ENCODE measurements at regions not wholly inside any gene's neighbourhood (a gene's known extent, or its start where the extent isn't known, plus 50 kb on each side); places are given as distances from the start of the nearest gene placed in this dataset.

GRCh38 chr2:145916799-145917198 is 1396.9 kb upstream of the ZEB2 start:
- no peak overlapping the region for H2BK5ac ChIP-seq (ENCODE audit: insufficient read length, low read length)
- Mint-ChIP-seq H3K27me3 (ENCODE audit: low read depth) (no peaks in the 10 kb centered on the region), H3K9me3 (no peaks in the 10 kb centered on the region), H3K4me3 (no peak overlapping the region), H3K36me3 (ENCODE audit: insufficient read depth in 1 of 3, low read depth in 3 of 3) (no peaks in the 10 kb centered on the region; a peak in 1 of 7 replicates), H3K4me1 (peaks cover 7 to 13% of the 10 kb centered on the region in 2 experiments; a peak in 3 of 4 replicates), H3K27ac (no peak overlapping the region)
- no peak overlapping the region for H2BK20ac ChIP-seq (ENCODE audit: low read depth, low read length, poor library complexity, severe bottlenecking)
- TF ChIP-seq CTCF (conservative IDR thresholded peaks at IDR 0.05), result no peak
- H3K27ac ChIP-seq (ENCODE audit: insufficient read length, low read depth, low read length), result no peak overlapping the region
- no peak for DNase-seq
- H3K23me2 ChIP-seq (ENCODE audit: insufficient read length, low read depth, low read length, poor library complexity, severe bottlenecking), result no peaks in the 10 kb centered on the region
- no peak overlapping the region for H2BK120ac ChIP-seq (ENCODE audit: low read depth, low read length, poor library complexity, severe bottlenecking)
- no peak overlapping the region for H4K8ac ChIP-seq (replicated peaks; ENCODE audit: insufficient read length, low read depth, low read length)
- no peaks in the 10 kb centered on the region for H3K79me1 ChIP-seq (ENCODE audit: insufficient read depth, low read depth, low read length, poor library complexity, severe bottlenecking)
- no peak overlapping the region for H3K23ac ChIP-seq (ENCODE audit: insufficient read length, low read depth, low read length)
- H3K4me1 ChIP-seq (ENCODE audit: insufficient read depth, low read length), result no peaks in the 10 kb centered on the region; the same call in 1 of the 2 replicates
- no peak overlapping the region for H3K4me2 ChIP-seq (ENCODE audit: insufficient read depth, insufficient read length, low read length)
- no peak overlapping the region for H2BK12ac ChIP-seq (ENCODE audit: insufficient read length, low read depth, low read length)
- H3K9ac ChIP-seq (ENCODE audit: extremely low read depth, insufficient read length, low read length), result no peak overlapping the region
- H3K27me3 ChIP-seq (ENCODE audit: insufficient read depth, low read length), result no peaks in the 10 kb centered on the region
- H3T11ph ChIP-seq (ENCODE audit: low read length), result no peak overlapping the region
- H3K4ac ChIP-seq (ENCODE audit: low read depth, low read length), result no peak overlapping the region
- WGBS (ENCODE audit: extremely low coverage, insufficient read length, low lambda C conversion rate), result no CpG with 5 or more reads among the region's 5 CpGs
- H4K91ac ChIP-seq (ENCODE audit: insufficient read length, low read depth, low read length), result no peak overlapping the region
- no peak overlapping the region for H3K18ac ChIP-seq (ENCODE audit: insufficient read length, low read depth, low read length)
- H2AK5ac ChIP-seq (ENCODE audit: insufficient read length, low read length), result no peak overlapping the region
- H4K5ac ChIP-seq (ENCODE audit: insufficient read length, low read depth, low read length), result no peak overlapping the region
- no peaks in the 10 kb centered on the region for H3K79me2 ChIP-seq (ENCODE audit: insufficient read depth, low read length)
- H4K20me1 ChIP-seq (ENCODE audit: control insufficient read depth, insufficient read depth, insufficient read length), result no peaks in the 10 kb centered on the region
- H3K9me3 ChIP-seq (ENCODE audit: control insufficient read depth, low read depth, low read length), result no peaks in the 10 kb centered on the region
- H3K14ac ChIP-seq (ENCODE audit: insufficient read depth, low read length), result no peak overlapping the region
- H2AFZ ChIP-seq (ENCODE audit: low read length), result no peak overlapping the region
- H2BK15ac ChIP-seq (ENCODE audit: low read depth, low read length), result no peak overlapping the region
- no peak overlapping the region for H3K56ac ChIP-seq (ENCODE audit: insufficient read length, low read depth, low read length)
